ENCODE measurements at regions not wholly inside any gene's neighbourhood (a gene's known extent, or its start where the extent isn't known, plus 50 kb on each side); places are given as distances from the start of the nearest gene placed in this dataset.

DNA sequence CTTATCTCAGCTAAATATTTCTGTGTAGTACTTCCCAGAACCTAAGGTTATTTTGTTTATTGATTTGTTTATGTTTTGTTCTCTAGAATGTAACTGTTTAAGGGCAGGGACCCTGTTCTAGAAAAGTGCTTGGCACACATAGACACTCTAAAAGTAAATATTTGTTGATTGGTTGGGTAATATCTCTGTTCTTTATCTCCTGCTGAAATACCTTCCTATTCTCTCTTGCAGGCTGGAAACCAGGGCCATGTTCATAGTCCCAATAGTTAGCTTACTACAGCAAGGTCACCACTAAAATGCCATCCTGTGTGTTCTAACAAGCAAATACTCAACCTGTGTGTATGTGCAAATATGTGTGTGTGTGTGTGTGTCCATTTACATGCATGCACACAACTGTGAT lies 375.6 kb upstream of the MEIS1 start:
- TF ChIP-seq POLR2A (IDR thresholded peaks at IDR 0.05): no peak
- TF ChIP-seq CTCF (IDR thresholded peaks at IDR 0.05 in 4 of 5, conservative IDR thresholded peaks at IDR 0.05 in 1 of 5): no peak
